PFSK-1 (cell line): ENCODE measurements at regions not wholly inside any gene's neighbourhood (a gene's known extent, or its start where the extent isn't known, plus 50 kb on each side); places are given as distances from the start of the nearest gene placed in this dataset.

Experiments
- FOXP2 ChIP-seq: optimal IDR thresholded peaks from 2 replicates; pipeline ENCODE3; 2011; ENCODE audit warnings: borderline replicate concordance, control low read depth, inconsistent platforms; ENCODE audit not compliant: insufficient read depth; ENCODE audit errors: extremely low read length, extremely low read depth
- POLR2AphosphoS5 ChIP-seq: IDR thresholded peaks from 2 replicates; pipeline ENCODE4 v1.6.1; 2012; ENCODE audit warnings: low read depth, mild to moderate bottlenecking, control low read depth, low read length, moderate library complexity
- REST ChIP-seq, 2 experiments: IDR thresholded peaks; 2 replicates each; pipeline versions ENCODE4 v1.6.1 to v1.8.0; 2011 to 2012; ENCODE audit warnings: low read depth in 2 of 2, low read length in 2 of 2, control low read depth in 1 of 2, inconsistent platforms in 1 of 2, mild to moderate bottlenecking in 1 of 2, moderate library complexity in 1 of 2; ENCODE audit not compliant: insufficient read depth in 1 of 2
- SIN3A ChIP-seq: IDR thresholded peaks from 2 replicates; pipeline ENCODE4 v1.6.1; 2012; ENCODE audit warnings: mild to moderate bottlenecking, low read length, moderate library complexity, borderline replicate concordance; ENCODE audit not compliant: insufficient read depth
- TAF1 ChIP-seq: IDR thresholded peaks from 2 replicates; pipeline ENCODE4 v1.6.1; 2012; ENCODE audit warnings: low read length, control low read depth, borderline replicate concordance; ENCODE audit not compliant: insufficient read depth

GRCh38 chr2:173555833-173556232, 201.2 kb downstream of the CDCA7 start:
- TF ChIP-seq FOXP2 (no peak), REST (IDR thresholded peaks at IDR 0.05; ENCODE audit: insufficient read depth in 1 of 2, low read depth in 2 of 2, low read length in 2 of 2) (no peak), SIN3A (no peak), TAF1 (no peak), POLR2AphosphoS5 (no peak)

GRCh38 chr2:173556816-173557215, 202.1 kb downstream of the CDCA7 start:
- TF ChIP-seq POLR2AphosphoS5 = no peak
- no peak for TF ChIP-seq FOXP2
- no peak for TF ChIP-seq SIN3A
- TF ChIP-seq TAF1 = no peak
- no peak for TF ChIP-seq REST (IDR thresholded peaks at IDR 0.05; ENCODE audit: insufficient read depth in 1 of 2, low read depth in 2 of 2, low read length in 2 of 2)

GRCh38 chr2:173557497-173557896, 202.8 kb downstream of the CDCA7 start:
- TF ChIP-seq POLR2AphosphoS5 (no peak), TAF1 (no peak), REST (IDR thresholded peaks at IDR 0.05; ENCODE audit: insufficient read depth in 1 of 2, low read depth in 2 of 2, low read length in 2 of 2) (no peak), FOXP2 (no peak), SIN3A (no peak)

GRCh38 chr2:173567493-173567892, 212.8 kb downstream of the CDCA7 start:
- TF ChIP-seq FOXP2 (no peak), TAF1 (no peak), REST (IDR thresholded peaks at IDR 0.05; ENCODE audit: insufficient read depth in 1 of 2, low read depth in 2 of 2, low read length in 2 of 2) (no peak), SIN3A (no peak), POLR2AphosphoS5 (no peak)

- TF ChIP-seq POLR2AphosphoS5 = no peak
- TF ChIP-seq FOXP2 = no peak
- TF ChIP-seq REST (IDR thresholded peaks at IDR 0.05; ENCODE audit: insufficient read depth in 1 of 2, low read depth in 2 of 2, low read length in 2 of 2) = no peak
- no peak for TF ChIP-seq SIN3A
- TF ChIP-seq TAF1 = no peak
Observed at GRCh38 chr2:173568054-173568453, 213.4 kb downstream of the CDCA7 start.
